GM06990 (cell line): ENCODE measurements at regions not wholly inside any gene's neighbourhood (a gene's known extent, or its start where the extent isn't known, plus 50 kb on each side); places are given as distances from the start of the nearest gene placed in this dataset.

Experiments used
- DNase-seq: peaks from one replicate; pipeline ENCODE4 v3.0.0-alpha.2; 2011; ENCODE audit not compliant: insufficient read length; ENCODE audit errors: extremely low read depth
- H3K27me3 ChIP-seq: replicated peaks from 2 replicates; pipeline ENCODE4 v1.6.0; 2011; ENCODE audit warnings: low read length; ENCODE audit not compliant: control insufficient read depth, insufficient read depth
- H3K36me3 ChIP-seq: 2 replicates; pipeline ENCODE4 v1.5.1; 2011; ENCODE audit warnings: low read length; ENCODE audit not compliant: control insufficient read depth, insufficient read depth
- H3K4me3 ChIP-seq: replicated peaks from 2 replicates; pipeline ENCODE4 v1.5.1; 2011; ENCODE audit warnings: low read depth, mild to moderate bottlenecking, control low read depth, low read length
- TF ChIP-seq, protein P1 (sequence below): IDR thresholded peaks from 2 replicates; pipeline ENCODE4 v1.5.1; 2011; ENCODE audit warnings: low read length, control low read depth, mild to moderate bottlenecking, inconsistent platforms; ENCODE audit not compliant: insufficient read depth, poor library complexity, severe bottlenecking

DNA sequence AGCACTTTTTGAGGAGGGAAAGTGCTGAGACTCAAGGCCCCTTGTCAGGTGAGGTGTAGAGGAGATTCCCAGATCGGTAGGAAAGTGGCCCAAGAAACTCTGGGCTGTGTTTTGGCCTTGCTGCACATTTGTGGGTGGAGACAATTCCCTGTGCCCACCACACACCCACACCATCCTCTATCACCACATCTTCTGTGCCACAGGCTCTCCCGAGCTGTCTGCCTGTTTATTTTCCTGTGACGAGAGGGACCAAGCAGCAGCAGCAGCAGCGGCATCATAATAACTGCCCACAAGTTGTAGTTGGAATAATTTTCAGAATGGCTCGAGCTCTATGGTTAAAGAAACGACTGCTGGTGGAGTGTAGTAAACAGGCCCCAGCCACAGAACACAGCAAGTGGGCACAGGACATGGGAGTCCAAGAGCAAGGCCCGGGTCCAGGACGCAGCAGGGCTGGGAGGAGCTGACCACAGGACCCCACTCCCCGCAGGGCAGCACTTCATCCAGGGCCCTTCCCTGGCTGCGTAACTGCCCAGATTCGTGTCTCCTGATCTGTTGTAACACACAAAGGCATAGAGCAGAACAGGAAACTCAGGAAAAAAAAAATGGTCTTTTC, 55.6 kb upstream of the BCL2L14 start:
- no peak overlapping the region for H3K4me3 ChIP-seq
- TF ChIP-seq, protein P1, sequence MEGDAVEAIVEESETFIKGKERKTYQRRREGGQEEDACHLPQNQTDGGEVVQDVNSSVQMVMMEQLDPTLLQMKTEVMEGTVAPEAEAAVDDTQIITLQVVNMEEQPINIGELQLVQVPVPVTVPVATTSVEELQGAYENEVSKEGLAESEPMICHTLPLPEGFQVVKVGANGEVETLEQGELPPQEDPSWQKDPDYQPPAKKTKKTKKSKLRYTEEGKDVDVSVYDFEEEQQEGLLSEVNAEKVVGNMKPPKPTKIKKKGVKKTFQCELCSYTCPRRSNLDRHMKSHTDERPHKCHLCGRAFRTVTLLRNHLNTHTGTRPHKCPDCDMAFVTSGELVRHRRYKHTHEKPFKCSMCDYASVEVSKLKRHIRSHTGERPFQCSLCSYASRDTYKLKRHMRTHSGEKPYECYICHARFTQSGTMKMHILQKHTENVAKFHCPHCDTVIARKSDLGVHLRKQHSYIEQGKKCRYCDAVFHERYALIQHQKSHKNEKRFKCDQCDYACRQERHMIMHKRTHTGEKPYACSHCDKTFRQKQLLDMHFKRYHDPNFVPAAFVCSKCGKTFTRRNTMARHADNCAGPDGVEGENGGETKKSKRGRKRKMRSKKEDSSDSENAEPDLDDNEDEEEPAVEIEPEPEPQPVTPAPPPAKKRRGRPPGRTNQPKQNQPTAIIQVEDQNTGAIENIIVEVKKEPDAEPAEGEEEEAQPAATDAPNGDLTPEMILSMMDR, result no peak
- H3K27me3 ChIP-seq, result no peaks in the 10 kb centered on the region
- DNase-seq, result no peak
- no peaks in the 10 kb centered on the region for H3K36me3 ChIP-seq

DNA sequence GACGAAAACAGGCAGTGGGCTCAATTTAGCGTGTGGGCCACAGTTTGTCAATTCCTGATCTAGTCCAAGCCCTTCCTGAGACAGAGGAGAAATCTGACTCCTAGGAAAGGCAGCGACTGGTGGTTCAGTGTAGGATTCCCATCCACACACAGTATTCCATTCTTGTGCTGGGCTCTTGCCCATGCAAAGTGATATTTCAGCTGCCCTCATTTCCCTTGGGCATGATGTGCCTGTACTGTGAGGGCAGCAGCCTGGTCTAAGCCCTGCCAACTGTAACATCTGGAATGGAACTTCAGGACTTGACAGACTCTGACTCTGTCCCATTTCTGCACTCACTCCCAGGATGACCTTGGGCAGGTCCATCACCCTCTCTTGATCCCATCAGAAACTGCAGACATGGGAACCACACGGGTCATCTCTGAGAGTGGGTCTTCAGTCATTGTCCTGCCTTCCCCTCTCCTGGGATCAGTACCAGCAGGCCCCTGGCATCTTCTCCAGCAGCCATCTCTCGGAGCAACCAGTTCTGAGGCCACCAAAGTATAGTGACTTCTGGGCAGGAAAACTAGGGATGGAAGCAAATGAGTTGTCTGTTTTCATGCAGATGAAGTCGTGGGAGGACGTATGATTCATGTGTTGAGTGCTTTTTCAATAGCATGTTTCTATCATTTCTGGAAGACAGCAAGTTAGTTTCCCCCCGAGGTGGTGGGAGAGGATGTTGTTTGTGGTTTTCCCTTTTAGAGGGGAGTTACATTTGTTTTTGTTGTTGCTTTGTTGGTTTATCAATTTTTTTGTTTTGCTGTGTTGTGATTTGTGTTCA, 54.2 kb upstream of the BCL2L14 start:
- no peak overlapping the region for H3K4me3 ChIP-seq
- TF ChIP-seq, protein P1, result no peak
- H3K36me3 ChIP-seq, result no peaks in the 10 kb centered on the region
- H3K27me3 ChIP-seq, result no peaks in the 10 kb centered on the region
- DNase-seq, result no peak

DNA sequence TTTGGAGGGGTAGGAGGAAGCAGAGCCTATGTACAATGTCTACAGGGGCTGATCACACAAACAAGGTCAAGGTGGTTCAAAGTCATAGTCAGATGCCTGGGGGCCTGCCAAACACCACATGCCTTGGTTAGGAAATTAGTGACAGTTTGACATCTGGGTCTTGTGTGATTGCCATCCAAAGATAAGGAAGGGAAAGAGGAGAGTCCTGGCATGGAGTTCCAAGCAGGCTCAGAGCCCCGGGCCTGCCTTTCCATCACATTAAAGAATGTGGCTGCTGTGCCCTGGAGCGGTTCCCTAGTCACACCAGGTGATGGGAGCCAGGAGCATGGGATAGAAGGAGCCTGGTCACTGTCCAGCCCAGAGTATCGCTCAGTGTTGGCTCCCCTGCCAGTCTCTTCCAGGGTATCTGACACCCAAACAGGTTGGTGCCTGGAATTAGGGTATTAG, 53.6 kb upstream of the BCL2L14 start:
- TF ChIP-seq, protein P1, result no peak
- Histone ChIP-seq H3K4me3 (no peak overlapping the region), H3K36me3 (no peaks in the 10 kb centered on the region), H3K27me3 (no peaks in the 10 kb centered on the region)
- DNase-seq, result no peak

DNA sequence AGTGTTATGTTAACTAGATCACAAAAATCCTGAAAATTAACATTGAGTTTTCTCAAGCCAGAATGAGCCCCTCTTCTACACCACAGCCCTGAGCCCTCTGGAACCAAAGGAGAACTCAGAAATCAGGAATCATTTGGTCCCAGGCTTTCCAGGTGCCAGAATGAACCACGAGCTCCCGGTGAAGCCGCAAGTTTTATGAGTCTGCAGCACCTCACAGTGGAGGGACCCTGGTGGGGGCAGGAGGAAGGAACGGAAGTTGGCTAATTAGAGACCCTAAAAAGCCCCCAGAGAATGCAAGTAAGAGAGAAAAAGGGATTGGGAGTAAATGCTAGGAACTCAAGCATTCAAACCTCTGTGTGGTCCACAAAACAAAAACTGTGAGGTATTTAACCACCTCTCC, 52.9 kb upstream of the BCL2L14 start:
- no peak for DNase-seq
- no peak overlapping the region for H3K4me3 ChIP-seq
- H3K36me3 ChIP-seq, result no peaks in the 10 kb centered on the region
- H3K27me3 ChIP-seq, result no peaks in the 10 kb centered on the region
- TF ChIP-seq, protein P1, result no peak

DNA sequence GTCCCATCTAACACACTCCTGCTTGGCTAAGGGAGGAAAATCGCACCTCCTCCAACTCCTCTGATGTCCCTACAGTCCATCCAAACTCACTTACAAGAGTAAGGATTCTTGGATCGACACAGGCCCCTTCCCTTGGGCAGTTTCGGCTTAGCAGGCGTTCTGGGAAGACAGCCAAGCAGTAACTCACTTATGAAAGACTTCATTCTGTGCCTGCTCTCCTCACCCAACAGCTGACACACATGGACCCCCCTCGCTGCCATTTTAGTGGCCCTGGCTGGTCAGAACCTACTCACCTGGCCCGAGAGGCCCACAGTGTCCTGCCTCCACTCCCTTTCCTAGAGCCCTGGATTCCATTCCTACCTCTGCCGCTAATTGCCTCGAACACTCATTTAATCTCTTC, 52.3 kb upstream of the BCL2L14 start:
- H3K27me3 ChIP-seq, result no peaks in the 10 kb centered on the region
- no peaks in the 10 kb centered on the region for H3K36me3 ChIP-seq
- H3K4me3 ChIP-seq, result no peak overlapping the region
- TF ChIP-seq, protein P1, result no peak
- DNase-seq, result no peak

DNA sequence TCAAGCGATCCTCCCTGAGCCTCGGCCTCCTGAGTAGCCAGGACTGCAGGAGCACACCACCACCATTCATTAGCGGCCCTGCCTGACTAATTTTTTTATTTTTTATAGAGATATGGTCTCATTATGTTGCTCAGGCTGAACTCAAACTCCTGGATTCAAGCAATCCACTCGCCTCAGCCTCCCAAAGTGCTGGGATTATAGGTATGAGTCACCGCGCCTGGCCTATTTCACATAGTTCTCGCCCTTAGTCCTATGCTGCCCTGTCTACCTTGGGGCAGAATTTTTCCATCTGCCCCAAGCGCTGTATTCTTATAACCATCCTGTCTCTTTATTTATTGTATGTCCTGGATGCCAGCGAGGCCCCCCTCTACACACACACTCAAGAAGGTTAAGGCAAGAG, 50.9 kb upstream of the BCL2L14 start:
- H3K27me3 ChIP-seq, result no peaks in the 10 kb centered on the region
- no peak overlapping the region for H3K4me3 ChIP-seq
- no peaks in the 10 kb centered on the region for H3K36me3 ChIP-seq
- TF ChIP-seq, protein P1, result no peak
- no peak for DNase-seq
